HG03439 (cell line): ENCODE measurements at regions not wholly inside any gene's neighbourhood (a gene's known extent, or its start where the extent isn't known, plus 50 kb on each side); places are given as distances from the start of the nearest gene placed in this dataset.
"Not testable (repeated sequence)": the region's sequence is repeated elsewhere in the genome, so short reads cannot be mapped to it uniquely, and the experiment has no call there.

Experiments used
- ATAC-seq: cut with Tn5 transposase; IDR thresholded peaks from one replicate; pipeline ENCODE4 v1.9.1; 2021; ENCODE audit warnings: mild to moderate bottlenecking, moderate library complexity; ENCODE audit not compliant: unreplicated experiment

GRCh38 chr12:4822572-4822971 lies 87.1 kb upstream of the KCNA1 start:
- no peak for ATAC-seq

- no peak for ATAC-seq
These were observed 85.3 kb upstream of the KCNA1 start for GRCh38 chr12:4824380-4824779.

GRCh38 chr12:4825011-4825858 lies 84.5 kb upstream of the KCNA1 start:
- no peak for ATAC-seq

- ATAC-seq = no peak
These were observed 82.8 kb upstream of the KCNA1 start for GRCh38 chr12:4826909-4827308.

GRCh38 chr12:4828176-4828575 lies 81.5 kb upstream of the KCNA1 start:
- ATAC-seq = no peak

GRCh38 chr12:4829161-4829792 lies 80.4 kb upstream of the KCNA1 start:
- ATAC-seq = peak; percentile 77

- ATAC-seq = no peak
These were observed 79.9 kb upstream of the KCNA1 start for GRCh38 chr12:4829793-4830162.

GRCh38 chr12:4830556-4831210 lies 79.0 kb upstream of the KCNA1 start:
- ATAC-seq = no peak

GRCh38 chr12:4833053-4833452 lies 76.7 kb upstream of the KCNA1 start:
- no peak for ATAC-seq

- no peak for ATAC-seq
These were observed 76.2 kb upstream of the KCNA1 start for GRCh38 chr12:4833524-4833923.

GRCh38 chr12:4842401-4842800 lies 67.3 kb upstream of the KCNA1 start:
- ATAC-seq = not testable (repeated sequence)

- ATAC-seq = no peak
These were observed 65.8 kb upstream of the KCNA1 start for GRCh38 chr12:4843907-4844306.

GRCh38 chr12:4847713-4848112 lies 62.0 kb upstream of the KCNA1 start:
- ATAC-seq = no peak

- ATAC-seq = no peak
These were observed 60.6 kb upstream of the KCNA1 start for GRCh38 chr12:4849115-4849541.

- ATAC-seq = no peak
These were observed 59.8 kb upstream of the KCNA1 start for GRCh38 chr12:4849795-4850345.

- ATAC-seq = no peak
These were observed 58.8 kb upstream of the KCNA1 start for GRCh38 chr12:4850857-4851380.

- ATAC-seq = no peak
These were observed 57.4 kb upstream of the KCNA1 start for GRCh38 chr12:4852308-4852707.

- no peak for ATAC-seq
These were observed 56.8 kb upstream of the KCNA1 start for GRCh38 chr12:4852911-4853310.

GRCh38 chr12:4855121-4855924 lies 54.4 kb upstream of the KCNA1 start:
- ATAC-seq = no peak

- no peak for ATAC-seq
These were observed 53.1 kb upstream of the KCNA1 start for GRCh38 chr12:4856596-4856995.
